COLO829 (cell line): ENCODE measurements at regions not wholly inside any gene's neighbourhood (a gene's known extent, or its start where the extent isn't known, plus 50 kb on each side); places are given as distances from the start of the nearest gene placed in this dataset.
A peak's percentile ranks its signal among the peaks of the same experiment; 100 is the strongest.

Source experiments
- DNase-seq: peaks from one replicate; pipeline ENCODE4 v3.0.0; 2012; ENCODE audit warnings: low spot score

DNA sequence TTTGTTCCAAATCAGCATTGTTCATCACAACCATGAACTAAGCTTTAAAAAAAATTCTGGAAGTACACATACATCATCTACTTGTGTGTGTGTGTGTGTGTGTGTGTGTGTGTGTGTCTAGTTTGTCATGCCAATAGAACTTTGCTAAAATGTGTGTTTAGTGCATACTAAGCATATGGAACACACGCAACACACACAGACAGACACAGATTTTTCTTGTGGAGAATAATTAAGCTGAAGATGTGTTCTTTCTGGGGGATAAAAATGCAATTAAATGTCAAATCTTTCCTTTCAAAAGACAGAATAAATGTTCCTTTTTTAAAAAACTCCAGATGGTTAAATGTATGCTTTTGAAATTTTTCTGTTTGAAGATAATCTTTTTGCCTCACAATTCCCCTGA lies 530.4 kb upstream of the INTU start:
- DNase-seq, result no peak

DNA sequence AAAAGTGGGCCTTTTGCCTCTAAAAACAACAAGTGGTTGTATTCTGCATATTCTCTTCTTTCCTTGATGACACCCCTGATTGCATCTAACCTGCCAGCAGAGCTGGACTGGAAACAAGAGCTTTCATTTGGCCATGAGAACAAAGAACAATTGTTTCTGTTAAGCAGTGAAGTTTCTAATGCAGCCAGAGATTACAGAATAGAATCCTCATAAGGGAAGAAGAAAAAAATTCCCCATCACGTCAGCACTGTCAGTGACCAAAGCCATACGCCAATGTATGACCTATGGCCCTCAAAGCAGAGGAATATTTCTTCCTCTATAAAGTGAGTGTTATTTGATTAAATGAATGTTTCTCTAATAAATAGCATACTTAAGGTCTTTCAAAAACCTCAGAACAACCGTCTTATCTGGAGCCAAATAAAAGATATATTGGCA lies 529.1 kb upstream of the INTU start:
- peak; percentile 53 for DNase-seq

DNA sequence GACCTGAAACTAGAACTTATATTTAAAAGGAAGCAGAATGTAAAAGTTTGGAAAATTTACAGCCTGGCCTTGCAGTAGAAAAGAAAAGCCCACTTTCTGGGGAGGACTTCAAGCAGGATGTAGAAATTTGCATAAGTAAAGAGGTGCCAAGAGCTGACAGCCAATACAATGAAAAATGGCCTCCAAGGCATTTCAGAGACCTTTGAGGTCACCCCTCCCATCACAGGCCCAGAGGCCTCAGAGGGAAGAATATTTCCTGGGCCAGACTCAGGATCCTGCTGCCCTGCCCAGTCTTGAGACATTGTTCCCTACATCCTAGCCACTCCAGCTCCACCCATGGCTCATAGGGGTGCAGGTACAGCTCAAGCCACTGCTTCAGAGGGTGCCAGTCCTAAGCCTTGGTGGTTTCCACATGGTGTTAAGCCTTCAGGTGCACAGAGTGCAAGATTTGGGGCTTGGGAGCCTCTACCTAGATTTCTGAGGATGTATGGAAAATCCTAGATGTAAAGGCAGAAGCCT lies 518.9 kb upstream of the INTU start:
- DNase-seq, result no peak

DNA sequence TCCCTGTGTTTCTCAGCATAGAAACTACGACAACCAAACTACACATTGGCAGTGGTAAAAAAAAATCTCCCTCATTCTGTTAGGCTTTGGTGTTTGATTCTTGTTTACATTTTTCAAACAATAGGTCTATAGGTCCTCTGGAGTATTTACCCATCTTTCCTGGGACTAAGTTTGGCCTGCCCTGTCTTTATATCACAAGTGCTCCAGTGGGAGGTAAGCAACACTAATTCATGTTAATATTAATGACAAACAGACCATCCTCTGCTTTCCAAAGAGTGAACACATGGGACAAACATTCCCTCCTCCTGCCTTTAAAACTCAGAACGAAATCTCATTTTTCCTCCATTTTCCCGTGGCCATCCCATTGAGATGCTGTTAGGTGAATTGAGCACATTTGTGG lies 514.1 kb upstream of the INTU start:
- DNase-seq, result no peak

DNA sequence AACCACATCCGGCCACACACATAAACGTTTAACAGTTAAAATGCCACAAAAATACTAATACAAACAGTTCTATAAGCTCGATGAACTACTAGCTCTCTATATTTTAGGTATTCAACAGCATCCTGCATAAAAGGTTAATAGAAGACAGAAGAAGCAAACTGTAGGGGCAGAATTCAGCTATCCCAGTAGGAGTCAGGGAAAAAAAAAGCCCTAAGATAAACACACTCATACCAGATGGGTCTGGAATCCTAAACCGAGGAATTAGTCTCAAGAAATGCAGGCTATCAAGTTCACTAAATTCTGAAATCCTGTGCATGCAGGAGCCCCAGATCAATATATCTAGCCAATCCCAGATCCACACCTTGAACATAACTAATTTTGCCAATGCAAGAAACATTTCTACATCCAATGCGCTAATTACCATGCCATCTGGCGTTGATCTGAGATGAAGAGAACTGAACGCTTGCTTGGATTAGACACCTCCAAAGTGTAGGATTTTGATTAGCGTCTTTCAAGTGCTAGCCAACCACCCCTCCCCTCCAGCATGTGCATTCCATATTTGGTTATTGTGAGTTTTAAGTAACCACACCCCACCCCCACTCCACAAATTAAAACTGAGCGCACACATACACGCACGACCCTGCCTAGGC lies 512.2 kb upstream of the INTU start:
- no peak for DNase-seq

DNA sequence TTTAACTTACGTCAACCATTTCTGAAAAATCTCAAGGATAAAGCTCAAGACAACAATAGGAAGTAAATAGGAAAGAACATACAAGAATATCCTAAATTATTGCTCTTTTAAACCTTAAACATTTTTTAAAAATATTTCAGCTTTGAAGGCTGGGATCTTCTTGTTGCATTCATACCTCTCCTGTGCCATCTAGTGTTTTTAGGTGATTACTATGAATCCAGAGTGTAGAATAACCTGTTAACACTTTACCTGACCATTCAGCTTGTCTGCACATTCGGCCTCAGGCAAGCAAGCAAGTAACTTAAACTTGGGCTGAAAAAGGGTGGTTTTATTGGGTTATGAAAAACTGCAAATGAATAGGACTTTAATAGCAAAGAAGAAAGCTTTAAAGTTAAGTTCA lies 507.8 kb upstream of the INTU start:
- DNase-seq, result no peak

DNA sequence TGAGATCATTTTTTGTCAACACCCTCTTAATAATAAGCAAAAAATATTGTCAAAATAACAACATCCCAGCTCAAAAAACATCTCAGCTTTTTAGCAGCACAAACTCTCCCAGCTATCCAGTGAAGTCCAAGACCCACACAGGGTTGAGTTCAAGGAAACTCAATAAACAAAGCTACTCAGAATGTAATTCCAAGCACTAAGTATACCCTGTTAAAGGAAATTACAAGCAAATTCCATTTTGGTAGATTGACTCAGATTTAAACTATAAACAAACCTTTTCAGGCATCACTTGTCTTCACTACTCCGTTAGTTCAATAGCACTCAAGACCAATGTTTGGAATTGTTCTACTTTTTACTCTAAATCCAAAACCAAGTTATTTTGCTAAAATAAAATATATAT lies 506.0 kb upstream of the INTU start:
- DNase-seq, result no peak

DNA sequence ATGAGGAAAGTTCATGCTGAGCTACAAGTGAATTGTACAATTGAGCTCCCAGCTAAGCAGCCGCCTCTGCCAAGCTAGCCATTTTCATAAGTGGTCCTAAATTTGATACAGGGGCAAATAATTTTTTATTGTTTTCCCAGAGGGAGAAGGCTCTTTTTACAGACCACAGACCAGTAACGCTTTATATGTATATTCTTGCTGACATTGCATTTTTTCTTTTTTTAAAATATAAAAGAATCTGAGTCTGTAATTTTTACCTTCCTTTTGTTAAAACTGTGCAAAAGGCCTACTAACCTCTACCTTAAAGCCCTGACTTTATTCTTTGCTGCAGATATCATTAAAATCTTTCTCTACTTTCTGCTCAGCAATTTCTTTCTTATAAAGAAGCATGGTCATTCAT lies 501.2 kb upstream of the INTU start:
- DNase-seq, result no peak

DNA sequence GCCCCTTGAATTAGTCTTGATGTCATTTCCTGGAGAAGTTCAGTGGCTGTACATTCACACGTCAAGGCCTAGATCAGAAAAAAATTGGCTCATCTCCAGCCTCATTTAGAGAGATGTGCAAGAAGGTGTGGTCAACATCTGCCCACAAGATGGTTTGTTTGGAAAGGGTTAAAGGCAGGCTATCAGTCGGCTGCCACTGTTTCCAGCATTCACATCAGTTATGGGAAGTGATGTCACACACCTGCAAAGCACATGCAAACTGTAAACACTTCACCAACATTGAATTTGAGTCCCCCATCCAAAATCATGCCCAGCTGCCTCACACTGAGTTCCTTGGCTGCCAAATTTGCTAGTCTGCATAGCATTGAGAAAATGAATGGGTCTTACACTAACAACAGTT lies 498.3 kb upstream of the INTU start:
- no peak for DNase-seq

DNA sequence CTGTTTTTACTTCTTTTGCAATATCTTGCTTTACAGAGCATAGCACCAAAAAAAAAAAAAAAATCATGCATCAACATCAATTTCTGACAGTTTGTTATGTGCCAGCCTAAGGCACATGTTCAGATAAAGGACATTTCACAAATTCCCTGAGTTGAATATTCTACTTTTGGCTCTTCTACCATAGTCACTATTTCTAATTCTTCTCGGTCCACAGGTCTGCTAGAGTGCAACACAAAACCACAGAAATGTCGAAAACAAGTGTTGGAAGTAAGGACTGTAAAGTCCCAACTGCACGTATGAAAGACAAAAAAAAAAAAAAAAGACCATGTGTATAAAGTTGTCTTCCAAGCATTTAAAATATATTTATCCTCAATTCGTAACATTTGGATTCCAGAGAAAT lies 494.2 kb upstream of the INTU start:
- no peak for DNase-seq

DNA sequence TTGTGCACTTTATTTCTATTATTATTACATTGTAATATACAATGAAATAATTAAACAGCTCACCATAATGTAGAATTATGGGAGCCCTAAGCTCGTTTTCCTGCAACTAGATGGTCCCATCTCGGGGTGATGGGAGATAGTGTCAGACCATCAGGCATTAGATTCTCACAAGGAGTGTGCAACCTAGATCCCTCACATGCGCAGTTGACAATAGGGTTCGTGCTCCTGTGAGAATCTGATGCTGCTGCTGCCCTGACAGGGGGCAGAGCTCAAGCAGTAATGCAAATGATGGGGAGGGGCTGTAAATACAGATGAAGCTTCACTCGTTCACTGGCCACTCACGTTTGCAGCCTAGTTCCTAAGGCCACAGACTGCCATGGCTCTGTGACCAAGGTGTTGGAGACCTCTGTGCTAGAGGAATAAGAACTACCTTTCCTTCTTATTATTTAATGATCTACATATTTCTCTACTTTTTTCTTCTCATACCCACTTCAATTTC lies 492.9 kb upstream of the INTU start:
- DNase-seq, result no peak

DNA sequence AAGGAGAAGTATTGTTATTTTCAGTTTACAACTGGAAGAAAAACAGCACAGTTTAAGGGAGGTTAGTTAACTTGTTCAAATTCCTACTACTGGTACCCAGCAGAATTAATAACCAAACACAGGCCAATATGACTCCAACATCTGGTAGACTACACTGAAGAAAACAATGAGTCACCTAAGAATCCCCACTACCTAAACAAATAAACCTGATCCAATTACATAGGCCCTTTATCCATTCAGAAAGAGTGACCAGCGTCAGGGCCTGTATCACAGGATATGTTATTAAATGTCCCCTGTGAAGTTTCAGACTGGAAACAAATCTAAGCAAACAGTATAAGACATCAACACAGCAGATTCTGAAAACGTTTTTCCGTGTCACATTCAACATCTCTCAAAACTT lies 492.5 kb upstream of the INTU start:
- no peak for DNase-seq

DNA sequence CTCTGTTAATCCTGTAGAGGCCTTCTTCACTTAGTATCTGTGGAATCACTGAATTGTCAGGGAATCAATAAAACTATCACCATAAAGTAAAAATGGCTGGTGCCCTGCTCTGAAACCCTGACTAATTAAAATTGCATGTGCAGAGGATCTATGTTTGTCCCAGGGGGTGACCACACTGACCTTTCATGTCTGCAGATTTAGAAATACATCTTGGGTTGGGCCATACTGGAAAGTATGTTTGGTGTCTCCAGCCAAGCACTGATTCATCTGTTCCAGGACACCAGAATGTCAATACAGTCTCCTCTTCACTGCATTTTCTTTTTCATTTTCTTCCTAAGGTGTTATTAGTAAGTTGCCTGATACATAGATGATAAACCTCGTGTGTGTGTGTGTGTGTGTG lies 490.9 kb upstream of the INTU start:
- DNase-seq, result no peak

DNA sequence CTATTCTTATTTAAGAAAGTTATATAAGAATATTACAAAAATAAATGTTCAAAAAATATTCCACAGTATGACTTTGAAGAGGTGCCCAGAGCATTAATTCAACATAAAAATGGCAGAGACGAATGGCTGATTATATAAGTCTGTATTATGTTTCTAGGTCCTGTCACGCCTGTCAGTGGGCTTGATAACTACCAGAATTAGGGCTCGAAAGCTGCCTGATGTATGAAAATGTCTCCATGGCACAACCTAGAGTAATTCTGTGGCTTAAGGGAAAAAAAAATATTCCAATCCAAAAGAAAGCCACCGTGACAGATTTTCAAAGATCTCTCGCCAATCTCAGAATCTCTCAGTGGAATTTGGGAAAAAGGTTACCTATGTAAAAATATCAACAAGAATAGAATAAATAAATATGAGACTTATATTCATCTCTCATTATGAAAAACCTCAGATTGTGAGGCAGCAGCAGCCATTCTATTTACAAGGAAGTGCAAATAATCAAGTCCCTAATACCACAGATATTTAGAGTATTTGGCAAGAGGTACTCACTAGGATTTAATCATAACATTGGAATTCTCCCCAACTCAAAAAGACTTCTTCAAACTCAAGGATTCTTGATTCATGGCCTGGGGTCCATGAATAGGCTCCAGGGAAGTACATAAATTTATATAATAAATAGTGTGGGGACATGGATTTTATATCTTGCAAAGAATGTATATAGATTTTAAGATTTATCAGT lies 489.1 kb upstream of the INTU start:
- DNase-seq, result no peak

DNA sequence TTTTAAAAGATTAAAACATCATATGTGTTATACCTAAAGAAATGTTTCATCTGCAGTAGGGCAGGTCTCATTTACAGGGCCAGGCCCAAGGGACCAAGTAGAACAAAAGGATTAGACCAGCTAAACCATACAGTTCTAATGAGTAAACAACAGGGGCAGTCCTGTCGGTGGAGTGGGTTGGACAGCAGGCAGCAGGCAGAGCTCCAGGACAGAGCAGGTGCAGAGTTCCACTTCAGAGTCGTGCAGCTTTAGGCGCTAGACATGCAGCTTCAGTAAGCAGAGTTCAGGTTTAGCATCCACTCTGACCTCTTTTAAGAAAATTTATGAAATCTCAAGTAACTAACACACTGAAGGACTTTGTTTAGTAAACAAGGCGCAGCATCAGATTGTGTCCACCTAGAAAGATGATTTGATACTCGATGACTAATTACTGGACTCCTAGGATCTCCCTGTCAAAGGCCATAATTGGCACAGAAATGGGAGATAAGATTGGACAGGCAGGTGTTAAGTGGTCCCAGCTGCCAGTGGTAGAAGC lies 487.7 kb upstream of the INTU start:
- no peak for DNase-seq

DNA sequence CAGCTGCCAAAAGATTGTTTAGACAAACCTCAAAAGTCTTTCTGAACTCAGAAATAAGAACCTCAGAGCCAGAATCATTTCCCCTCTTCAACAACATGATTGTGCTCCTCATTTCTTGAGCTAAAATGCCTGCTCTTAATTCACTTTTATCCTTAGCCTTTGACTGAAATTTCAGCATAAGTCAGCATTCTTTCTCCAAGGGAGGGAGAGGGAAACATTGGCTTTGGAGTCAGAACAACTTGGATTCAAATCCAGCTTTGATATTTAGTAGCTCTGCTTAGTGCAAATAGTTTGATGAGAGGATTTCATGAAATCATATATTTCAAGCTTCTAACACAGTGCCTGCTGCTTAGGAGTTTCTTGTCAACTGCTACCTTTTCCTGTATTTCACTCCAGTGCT lies 484.6 kb upstream of the INTU start:
- DNase-seq, result no peak

DNA sequence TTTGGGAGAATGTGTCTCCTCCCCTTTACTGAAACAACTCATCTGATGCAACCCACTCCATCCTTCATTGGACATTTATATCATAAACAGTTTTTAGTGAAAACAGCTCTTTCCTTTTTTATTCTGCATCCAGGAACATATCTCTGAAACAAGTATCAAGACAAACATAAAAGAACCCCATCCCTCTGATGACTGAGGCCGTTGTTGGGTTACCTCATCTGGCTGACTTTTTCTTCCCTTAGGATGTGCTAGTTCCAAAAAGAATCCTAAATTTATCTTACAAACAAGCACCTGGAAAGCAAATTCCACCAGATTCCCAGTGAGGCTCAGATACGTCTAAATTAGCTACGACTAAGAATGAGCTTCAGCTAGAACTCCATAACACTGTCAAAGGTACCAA lies 483.7 kb upstream of the INTU start:
- DNase-seq, result no peak

DNA sequence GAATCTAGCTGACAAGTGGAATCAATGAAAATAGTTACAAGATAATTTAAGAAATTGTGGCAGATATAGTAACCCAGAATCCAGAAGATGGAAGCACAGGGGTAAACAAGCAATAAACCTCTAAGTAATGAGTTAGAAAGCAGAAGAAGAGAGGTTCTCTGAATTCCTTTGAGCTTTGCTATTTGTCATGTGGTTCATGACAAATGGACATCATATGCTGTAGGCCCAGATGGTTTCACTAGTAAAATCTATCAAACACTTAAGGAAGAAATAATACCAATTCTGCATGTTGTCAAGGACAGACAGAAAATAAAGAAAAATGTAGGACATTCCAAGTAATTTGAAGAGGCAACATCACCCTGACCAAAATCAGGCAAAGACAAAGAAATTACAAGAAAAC lies 480.8 kb upstream of the INTU start:
- DNase-seq, result no peak

DNA sequence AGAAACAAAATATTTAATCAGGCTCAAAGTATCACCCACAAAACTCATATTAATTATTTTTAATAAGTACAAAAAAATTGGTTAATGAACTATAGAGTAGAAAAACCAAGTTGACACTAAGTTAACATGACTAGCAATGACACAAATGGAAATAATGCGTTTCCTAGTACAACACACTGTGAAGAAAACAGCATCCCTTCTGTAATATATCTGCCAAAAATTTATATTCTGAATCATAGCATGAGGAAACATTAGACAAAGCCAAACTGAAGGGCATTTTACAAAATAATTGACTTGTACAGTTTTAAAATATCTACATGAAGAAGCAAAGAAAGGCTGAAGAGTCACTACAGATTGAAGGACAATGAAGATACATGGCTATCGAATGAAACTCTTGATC lies 477.6 kb upstream of the INTU start:
- no peak for DNase-seq

DNA sequence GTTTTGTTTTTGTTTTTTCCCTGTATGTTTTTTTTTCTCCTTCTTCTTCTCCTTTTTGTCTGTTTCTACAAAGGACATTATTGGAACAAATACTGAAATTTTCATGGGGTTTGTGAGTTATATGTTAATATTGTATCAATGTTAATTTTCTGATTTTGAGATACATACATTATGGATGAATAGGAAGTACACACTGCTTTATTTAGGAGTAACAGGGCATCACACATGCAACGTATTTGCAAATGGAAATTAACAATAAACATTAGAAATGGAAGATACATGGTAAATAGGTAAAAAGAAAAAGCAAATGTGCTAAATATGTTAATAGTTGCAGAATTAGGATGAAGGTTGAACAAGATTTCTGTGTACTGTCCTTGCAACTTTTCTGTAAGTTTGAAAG lies 477.2 kb upstream of the INTU start:
- DNase-seq, result no peak

DNA sequence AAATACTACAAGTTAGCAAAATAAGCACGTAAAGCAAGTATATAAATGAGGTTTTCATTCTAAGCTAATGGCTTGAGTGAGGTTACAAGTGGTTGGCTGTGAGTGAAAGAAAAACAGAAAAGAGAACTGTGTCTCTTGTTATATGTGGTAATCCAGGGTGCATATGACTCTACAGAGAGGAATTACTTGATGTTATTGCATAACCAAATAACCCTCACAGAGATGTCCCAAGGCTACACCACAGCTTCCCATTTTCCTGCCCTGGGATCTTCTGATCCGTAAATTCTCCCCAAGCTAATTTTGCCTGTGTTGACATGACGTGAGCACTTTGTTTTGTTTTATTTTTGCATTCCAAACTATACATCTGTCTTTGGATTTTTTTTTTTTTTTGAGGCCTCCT lies 470.0 kb upstream of the INTU start:
- peak; percentile 31 for DNase-seq

DNA sequence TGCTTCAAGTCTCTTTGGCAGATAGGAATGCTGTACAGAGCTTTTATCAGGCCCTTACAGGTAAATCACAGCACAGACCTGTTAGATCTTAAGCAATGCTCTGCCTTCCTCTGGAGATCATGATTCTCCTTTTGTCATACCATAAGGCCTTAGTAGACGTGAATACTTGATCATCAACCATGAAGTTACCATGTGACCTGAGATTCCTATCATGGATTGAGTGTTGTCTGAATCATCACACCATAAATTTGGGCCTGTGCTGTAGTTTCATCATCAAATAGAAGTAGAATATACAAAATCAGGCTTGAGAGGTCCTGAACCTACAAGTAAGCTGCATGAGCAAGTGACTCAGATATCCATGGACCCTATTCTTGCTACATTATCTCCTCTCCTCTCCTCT lies 466.8 kb upstream of the INTU start:
- DNase-seq, result no peak

DNA sequence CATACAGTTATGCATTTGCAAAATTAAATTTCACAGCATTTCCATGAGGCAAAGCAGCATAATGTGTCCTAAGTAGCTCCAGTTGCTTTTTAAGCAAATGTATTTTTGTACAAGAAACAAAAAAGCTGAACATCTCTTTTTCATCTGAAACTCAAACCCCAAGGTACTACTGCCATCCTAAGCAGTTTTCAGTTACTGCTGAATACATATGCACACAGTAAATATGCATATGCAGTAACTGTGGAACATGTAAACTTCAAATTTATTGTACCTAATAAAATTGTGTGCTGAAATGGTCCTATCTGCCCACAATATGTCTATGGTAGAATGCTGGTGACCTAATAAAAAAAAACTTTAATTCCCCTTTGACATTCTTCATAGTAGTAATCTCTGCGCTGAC lies 458.6 kb upstream of the INTU start:
- no peak for DNase-seq

DNA sequence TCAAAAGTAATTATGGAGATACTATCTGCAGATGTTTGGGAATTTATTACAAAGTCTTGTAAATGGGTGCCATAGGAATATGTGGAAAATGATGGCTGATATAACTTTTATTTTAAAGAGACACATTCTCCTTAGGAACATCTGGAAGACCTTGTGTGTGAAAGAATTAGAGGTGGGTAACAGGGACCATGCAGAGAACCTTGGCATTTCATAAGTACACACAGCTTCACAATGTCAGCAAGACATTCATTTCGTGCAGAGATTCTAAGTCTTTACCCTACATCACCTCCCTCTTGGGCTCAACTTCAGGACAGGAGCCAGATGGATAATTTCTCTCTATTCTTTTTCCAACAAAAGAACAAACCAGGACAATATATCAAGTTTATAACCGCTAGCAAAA lies 458.1 kb upstream of the INTU start:
- no peak for DNase-seq
